ENCODE measurements at regions not wholly inside any gene's neighbourhood (a gene's known extent, or its start where the extent isn't known, plus 50 kb on each side); places are given as distances from the start of the nearest gene placed in this dataset.

DNA sequence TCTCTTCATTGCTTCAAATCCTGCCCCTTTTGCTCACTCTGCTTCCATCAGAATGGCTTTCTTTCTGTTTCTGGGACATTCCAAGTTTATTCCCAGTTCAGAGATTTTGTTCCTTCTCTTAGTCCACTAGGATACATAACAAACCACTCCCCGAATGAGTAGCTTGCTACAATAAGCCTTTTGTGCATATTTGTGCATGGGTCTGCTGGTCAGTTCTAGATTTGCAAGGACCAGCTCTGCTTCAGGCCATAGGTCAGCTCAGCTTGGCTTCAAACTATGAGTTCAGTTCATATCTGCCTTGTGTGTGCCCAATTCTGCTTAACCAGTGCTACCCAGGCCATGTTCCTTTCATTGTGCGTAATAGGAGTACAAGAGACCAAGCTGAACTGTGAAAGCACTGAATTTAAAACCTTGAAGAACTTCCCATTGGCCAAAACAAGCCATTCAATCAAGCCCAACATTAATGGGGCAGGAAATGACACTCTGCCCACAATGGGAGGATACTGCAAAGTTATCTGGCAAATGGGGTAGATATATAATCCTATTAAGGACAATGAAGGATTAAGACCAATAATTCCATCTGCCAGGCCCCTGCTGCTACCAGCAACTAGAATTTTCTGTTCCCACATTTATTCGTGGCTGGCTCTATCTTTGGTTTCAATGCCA, 328.8 kb downstream of the PRELID2 start:
- no peak for DNase-seq (ENCODE audit: low spot score)

DNA sequence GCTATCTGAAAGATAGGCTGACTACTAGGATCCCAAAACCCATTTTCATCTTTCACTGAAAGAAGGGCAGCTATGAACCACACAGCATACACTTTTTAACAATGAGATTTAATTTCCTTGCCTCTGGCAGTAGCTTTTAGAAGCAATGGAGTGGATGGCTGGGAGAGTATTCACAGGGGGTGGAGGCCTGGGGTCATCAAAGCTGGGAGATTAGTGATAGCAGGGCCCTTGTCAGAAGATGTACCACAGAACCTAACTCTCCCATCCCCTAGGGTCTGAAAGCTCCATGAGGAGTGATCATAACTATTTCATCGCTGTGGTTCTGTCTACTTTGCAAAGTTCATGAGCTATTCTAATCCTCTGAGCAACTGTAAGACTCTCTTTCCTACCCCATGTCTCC, 332.2 kb downstream of the PRELID2 start:
- DNase-seq (ENCODE audit: low spot score), result no peak

DNA sequence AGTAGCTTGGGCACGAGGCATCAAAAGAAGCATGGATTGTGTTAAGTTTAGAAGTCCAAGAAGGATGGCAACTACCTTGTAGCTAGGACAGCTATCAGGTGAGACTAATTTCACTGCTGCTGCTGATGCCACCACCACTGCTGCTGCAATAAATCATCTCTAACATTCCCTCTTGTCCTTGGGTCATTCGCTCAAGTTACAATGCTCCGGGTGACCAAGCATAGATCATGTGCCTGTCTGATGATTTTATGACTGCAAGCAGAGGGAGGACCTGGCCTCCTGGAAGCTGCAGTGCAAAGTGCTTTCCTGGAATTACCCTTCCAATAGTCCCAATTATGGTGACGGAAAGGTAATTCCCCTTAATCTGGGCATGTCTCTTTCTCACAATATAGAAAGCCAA, 334.4 kb downstream of the PRELID2 start:
- peak; percentile 48 for DNase-seq (ENCODE audit: low spot score)

DNA sequence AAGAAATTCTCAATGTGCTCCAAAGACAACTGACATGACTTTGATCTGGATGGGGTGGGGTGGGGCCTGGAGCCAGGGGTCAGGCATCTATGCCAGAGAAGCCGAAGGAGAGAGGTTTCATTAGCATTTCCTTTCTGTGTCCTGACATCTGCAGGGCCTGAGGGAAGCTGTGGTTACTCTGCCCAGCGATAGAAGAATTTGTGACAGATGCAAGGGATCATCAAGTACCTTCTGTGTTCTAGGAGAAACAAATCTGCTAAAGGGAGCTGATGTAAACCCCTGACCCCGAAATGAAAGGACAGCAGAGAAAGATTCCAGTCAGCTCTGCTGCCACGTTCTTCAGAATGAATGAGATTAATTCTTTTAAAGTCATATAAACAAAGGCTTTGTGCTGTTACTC, 335.7 kb downstream of the PRELID2 start:
- no peak for DNase-seq (ENCODE audit: low spot score)

DNA sequence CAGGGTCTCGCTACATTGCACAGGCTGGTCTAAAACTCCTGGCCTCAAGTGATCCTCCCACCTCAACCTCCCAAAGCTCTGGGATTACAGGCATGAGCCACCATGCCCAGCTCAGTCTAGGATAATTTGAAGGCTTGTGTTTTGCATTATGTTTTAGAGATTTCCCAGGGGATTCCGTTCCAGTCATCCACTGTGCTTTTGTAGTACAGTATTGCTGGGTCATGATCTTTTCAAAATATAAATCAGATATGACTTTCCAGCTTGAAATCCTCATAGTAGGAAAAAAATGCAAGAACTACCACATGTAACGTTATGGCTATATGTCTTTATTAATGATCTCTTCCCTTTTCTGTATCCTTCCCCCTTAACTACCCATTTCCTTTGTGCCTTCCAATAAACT, 338.1 kb downstream of the PRELID2 start:
- no peak for DNase-seq (ENCODE audit: low spot score)

DNA sequence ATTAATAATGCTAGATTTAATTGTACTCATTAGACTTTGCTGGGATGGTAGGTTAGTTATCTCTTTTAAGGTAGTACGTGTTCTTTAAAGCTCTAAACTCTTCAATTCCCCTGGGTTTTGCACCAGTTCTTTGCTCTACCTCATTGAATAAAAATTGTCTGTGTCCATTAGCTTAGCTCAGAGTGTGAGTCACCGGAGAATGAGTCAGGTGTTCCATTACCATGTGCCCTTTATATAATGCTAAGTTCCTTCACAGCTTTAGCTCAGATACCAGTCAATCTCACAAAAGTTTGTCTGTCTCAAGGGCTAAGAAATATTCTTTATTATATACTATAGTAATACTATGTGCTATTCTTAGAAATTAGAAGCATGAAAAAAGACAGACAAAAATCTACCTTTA, 339.4 kb downstream of the PRELID2 start:
- DNase-seq (ENCODE audit: low spot score), result peak; percentile 84

DNA sequence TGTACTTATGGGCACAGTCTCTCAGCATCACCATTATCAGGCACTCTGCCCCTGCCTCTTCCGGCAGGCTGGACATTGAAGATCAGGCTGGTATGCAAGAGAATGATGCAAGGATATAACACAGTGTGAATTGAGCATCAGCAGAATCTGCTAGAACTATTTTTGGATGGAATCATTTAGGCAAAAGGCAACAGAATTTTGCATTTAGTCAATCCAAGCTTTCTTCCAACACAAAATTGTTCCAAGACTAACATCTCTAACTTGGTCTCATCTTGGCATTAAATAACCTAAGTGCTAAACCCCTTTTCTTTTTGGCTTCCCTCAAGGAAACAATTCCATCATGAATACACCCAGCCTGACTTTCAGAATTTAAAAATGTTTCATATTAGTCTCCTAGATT, 339.9 kb downstream of the PRELID2 start:
- no peak for DNase-seq (ENCODE audit: low spot score)

DNA sequence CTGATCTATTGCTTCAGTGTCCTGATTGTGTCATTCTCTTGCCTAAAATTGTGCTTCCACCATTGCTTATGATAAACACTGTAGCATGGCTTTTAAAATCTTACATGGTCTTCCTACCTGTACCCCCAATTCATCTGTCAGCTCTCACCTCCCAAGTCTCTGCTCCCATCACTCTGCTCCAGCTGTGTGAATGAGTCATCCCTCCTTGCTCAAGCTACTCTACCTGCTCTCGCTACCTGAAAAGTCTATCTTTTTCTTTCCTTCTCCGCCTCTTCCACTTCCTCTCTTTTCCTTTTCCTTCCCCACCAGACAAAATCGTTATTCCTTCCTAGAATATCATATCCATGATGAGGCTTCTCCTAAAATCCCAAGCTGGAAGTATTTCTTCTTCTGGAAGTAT, 341.7 kb downstream of the PRELID2 start:
- no peak for DNase-seq (ENCODE audit: low spot score)

DNA sequence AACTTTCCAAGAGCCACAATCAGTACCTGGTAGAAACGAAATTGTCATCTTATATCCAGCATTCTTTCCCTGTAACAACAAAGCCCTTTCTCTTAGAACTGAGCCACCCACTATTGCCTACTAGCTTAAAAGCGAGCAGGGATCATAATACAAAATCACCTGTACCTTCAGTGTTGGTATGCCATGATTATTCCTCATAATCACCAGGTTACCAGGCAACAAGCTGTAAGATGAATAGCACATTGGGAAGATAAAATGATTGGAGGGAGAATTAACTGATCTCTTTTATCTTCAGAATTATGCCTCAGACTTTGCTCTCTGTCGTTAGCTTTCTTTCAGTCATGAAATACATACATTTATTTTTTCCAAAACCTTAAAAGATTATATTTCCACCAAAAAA, 345.6 kb downstream of the PRELID2 start:
- DNase-seq (ENCODE audit: low spot score), result no peak

DNA sequence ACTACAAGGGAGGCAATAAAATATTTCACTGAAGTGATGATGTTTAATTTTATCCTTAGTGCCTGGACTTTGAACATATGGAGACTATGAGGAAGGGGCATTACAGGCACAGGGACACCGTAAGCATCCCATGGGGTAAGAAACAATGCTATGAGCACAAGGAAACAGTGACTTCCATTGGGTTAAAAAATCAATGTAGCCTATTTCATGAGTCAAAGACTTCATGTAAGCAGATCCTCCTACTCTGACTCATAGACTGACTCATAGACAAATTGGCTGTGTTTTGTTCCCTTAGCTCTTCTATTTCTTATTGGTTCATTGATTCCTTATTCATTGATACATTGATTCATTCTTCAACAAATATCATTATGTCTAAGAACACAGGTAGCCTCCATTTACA, 351.0 kb downstream of the PRELID2 start:
- peak; percentile 83 for DNase-seq (ENCODE audit: low spot score)

DNA sequence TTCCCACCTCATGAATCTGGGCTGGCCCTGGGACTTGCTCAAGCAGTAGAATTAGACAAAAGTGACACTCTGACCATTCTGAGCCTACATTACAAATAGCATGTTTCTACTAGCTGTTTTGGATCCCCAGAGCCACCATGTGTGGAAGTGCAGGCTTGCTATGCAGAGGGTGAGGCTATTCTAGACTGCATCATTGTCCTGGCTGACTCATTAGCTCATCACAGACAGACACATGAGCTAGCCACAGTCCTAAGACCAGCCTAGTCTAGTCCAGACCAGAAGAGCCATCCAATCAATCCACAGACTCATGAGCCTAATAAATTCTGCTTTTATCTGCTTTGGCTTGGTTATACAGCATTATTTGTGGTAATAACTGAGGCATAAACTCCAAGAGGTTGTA, 351.9 kb downstream of the PRELID2 start:
- peak; percentile 88 for DNase-seq (ENCODE audit: low spot score)

DNA sequence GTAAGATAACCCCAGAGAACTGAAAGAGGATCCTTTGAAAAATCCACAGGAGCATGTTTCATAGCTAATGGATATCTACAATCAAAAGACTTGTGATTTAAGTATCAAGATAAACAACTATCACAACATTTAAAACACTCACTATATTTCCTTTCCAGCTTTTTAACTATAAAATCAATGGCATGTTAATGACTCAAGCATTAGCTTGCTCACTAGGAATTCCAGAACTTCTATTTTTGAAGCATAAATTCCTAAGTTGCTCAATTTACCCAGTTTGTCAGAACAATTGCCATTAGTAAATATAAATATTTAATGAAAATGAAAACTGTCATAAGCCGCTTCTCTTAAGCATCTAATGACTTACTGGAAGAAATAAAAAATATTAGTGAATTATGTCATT, 355.3 kb downstream of the PRELID2 start:
- DNase-seq (ENCODE audit: low spot score), result peak; percentile 42

DNA sequence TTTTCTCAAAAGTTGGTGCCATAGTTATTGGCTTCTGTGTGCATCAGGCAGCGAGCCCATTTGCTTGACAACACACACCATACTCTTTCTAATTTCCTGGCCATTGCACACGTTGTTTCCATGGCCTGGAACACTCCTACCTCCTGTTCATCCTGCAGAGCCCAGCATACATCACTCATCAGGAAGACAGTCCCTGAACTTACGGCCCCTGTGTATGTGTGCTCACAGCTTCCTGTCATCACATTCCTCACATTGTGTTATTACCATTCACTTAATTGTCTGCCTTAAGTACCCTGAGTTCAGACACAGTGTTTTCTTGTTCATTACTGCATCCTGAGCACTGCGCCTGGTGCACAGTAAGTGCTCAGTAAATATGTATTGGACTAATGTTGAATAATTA, 355.9 kb downstream of the PRELID2 start:
- peak; percentile 79 for DNase-seq (ENCODE audit: low spot score)

DNA sequence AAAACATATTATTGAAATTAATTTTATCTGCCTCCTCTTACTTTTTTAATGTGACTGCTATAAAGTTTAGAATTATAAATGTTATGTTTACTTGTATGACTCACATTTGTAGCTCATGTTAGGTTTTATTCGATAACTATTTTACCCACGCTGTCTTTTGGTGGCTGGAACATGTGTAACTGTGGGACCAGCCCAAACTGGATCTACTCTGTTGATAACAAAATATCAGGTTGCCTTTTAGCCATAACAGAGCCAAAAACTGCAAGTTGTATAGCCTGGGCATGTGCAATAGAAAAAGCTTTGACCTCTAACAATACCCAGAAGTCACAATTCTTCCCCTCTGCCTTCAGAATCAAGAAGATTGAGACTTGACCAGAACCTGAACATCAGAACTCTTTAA, 356.5 kb downstream of the PRELID2 start:
- DNase-seq (ENCODE audit: low spot score), result no peak

DNA sequence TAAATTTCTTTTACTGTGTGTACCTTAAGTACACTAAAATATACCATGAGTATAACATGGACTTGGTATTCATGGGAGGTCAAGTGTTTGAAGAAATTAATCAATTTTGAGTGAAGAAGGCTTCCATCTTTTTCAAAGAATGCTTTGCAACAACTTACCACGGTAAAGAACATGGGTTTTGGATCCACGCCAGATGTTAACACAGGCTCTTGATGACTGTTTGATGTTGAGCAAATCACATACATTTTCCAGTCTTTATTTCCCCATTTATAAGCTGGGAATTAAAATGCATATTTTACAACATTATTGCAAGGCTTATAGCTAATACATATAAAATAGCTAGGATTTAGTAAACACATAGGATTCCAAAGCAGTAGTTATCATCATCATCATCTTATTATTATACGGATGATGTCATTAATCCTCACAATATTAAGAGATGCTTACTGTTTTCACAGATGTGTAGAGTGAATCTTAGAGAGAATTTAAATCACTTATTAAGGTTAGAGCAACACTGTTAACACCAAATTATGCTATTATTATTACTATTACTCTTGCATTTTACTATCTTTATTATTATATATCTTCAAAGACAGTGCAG, 362.0 kb downstream of the PRELID2 start:
- no peak for DNase-seq (ENCODE audit: low spot score)

DNA sequence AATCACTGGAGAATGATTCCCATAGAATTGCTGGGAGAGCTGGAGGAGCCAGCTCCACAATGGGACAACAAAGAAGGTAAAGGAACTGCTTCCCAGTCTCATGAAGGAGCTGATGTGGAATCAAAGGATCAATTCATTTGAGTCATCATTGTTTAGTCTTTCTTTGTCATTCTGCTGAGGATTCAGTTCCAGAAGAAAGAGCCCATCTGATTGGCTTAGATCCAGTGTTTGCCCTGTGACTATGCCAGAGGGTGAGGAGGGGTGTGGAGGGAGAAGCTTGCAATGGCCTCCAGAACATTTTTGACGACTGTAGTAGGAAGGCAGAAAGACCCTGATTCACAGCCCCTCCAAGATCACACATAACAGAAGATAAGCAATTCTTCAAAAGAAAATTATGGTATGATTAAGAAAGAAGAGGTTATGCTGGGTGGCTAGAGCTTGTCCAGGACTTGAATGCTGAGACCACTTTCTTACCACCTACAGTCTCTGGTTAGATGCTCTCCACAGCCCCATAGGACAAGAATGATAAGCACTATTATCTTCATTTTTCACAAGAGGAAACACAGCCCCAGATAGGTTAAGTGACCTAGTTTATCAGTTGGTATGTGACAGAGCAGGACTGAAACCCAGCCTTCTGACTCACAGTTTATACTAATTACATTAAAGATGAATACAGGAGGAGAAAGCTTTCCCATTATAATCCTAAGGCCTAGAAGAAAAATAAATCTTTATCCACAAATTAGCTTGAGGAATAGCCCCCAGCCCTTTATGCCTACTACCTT, 363.1 kb downstream of the PRELID2 start:
- DNase-seq (ENCODE audit: low spot score), result peak; percentile 82

DNA sequence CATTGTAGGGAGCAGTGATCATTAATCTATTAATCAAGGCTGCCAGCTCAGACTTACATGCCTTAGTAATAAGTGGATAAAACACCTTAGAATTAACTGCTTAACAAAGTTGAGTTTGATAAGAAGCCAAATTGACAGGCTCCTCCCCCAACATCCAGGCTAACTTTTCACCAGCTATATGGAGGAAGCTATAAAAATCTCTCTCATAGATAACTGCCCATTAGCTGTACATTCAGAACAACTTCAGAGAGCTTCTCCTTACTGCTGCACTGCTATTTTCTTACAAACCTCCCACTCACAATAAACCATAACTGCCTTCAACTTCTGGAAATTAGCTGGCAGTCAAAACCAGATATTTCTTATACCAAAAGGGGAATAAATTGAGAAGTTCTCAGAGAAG, 364.1 kb downstream of the PRELID2 start:
- no peak for DNase-seq (ENCODE audit: low spot score)

DNA sequence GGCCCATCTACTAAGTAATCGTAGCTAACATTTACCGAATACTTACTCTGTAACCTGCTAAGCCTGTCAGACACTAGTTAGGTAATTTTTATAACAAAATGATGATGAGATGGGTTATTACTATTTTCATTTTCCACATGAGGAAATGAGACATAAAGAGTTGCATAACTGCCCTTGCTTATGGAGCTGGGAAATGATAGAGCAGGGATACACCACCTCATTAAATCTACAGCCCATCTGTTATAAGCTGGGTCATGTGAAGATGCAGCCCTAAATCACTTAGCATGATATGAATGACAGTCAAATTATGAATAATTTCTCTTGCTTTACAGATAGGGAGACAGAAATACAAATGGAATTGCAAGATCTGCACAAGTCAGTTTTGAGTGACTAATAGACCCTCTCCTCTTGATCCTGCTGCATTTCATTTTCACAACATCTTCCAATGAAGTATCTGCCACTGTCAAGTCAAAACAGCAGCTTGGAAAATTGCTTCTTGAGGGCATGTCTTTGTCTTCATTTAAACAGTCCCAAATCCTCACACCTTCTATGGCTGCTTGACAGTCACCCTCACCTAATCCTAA, 364.7 kb downstream of the PRELID2 start:
- no peak for DNase-seq (ENCODE audit: low spot score)

DNA sequence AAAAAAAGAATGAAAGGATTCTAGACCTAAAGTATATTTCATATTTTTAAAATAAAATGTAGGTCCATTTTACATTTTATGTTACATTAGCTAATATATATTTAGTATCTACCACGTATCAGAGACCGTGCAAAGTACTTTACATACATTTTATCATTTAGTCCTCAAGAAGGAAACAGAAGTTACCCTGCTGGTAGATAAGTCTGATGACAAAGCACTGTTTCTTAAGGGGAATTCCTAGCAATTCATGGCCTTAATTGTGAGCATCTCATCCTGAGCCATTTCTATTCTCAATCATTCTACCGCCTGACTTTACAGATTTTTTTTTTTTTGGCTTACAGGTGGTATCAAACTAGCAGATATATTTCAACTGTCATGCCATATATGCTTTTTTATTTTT, 367.7 kb downstream of the PRELID2 start:
- DNase-seq (ENCODE audit: low spot score), result no peak

DNA sequence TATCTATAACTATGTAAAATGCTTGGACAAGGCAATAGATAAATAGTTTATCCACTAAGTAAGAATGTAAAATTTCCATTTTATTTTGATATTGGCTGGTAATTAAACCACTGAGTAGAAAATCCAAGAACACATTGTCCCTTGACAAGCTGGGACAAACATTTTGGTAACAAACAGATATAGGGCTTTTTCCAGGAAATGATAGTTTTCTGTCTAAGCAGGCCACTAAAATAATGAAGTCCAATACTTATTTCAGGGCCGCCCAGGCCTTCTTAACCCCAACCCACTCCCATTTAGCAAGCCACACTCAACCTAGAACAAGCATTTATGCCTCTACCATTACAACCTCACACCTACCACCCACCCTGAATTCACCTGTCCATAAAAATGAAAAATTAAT, 368.6 kb downstream of the PRELID2 start:
- DNase-seq (ENCODE audit: low spot score), result no peak

DNA sequence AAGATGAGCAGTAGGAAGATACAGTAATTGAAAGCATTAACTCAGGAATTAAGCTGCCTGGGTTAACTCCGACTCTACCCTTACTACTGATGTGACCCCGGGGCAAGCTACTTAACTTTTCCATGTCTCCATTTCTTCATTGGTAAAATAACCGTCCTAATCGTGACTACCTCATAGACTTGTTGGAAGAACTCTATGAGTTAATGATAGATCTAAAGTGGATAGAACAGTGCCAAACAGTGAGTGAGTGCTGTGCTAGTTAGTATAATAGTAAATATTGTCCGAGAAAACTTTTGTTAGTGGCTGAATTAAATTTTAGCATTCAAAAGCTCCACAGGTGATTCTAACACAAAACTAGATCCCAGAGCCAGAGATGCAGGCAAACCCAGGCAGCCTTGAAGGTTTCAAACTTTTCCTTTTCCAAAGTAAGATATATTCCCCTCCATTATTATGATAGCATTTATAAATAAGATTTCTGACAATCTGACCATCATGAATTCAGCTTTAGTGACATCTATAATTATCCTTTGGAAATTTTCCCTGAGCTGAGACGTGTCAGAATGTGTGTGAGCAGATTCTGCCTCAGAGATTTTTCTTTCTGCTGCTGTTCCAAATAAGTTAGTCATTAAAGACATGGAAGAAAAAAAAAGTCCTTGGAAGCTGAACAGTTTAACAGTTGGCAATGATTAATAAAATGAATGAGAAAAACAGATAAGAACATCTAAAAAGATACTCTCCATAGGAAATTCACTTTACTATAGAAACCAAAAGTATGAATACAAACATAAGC, 369.5 kb downstream of the PRELID2 start:
- peak; percentile 70 for DNase-seq (ENCODE audit: low spot score)

DNA sequence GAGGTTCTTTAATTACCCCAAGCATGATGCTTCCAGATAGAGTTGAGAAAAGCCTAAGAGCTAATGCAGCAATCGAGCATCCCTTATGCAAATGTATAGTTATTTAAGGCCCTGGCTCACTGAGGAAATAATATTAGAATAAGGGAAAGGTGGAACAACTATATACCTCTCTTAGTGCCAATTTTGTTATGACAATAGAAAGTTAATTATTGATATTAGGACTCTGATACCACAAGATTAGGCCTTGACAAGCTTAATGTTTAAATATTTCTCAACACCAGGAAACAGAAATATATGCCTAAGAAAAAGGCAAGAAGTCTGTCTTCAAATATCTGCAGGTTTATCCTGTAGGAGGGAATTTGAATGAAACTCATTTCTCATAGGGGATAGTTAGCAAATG, 371.0 kb downstream of the PRELID2 start:
- DNase-seq (ENCODE audit: low spot score), result peak; percentile 40

Data from kidney tubule cell (primary cell).